Panc1 (cell line): ENCODE measurements at regions not wholly inside any gene's neighbourhood (a gene's known extent, or its start where the extent isn't known, plus 50 kb on each side); places are given as distances from the start of the nearest gene placed in this dataset.

Experiments
- CTCF ChIP-seq: fragments of 450-650 bp; IDR thresholded peaks from 2 replicates; pipeline ENCODE4 v1.5.1; 2017; ENCODE audit warnings: mild to moderate bottlenecking
- POLR2AphosphoS5 ChIP-seq: IDR thresholded peaks from 2 replicates; pipeline ENCODE4 v1.6.1; 2012; ENCODE audit warnings: mild to moderate bottlenecking, low read depth, low read length, moderate library complexity
- REST ChIP-seq, 2 experiments: IDR thresholded peaks; 2 replicates each; pipeline ENCODE4 v1.6.1; 2011 to 2012; ENCODE audit warnings: low read depth in 2 of 2, control low read depth in 1 of 2, low read length in 1 of 2, mild to moderate bottlenecking in 1 of 2, moderate library complexity in 1 of 2; ENCODE audit not compliant: insufficient read depth in 1 of 2
- TCF7L2 ChIP-seq: IDR thresholded peaks from 2 replicates; pipeline ENCODE4 v1.6.1; 2011; ENCODE audit warnings: mild to moderate bottlenecking, low read depth, low read length, inconsistent platforms

- TF ChIP-seq CTCF (no peak), REST (IDR thresholded peaks at IDR 0.05; ENCODE audit: insufficient read depth in 1 of 2, low read depth in 2 of 2, low read length in 1 of 2) (no peak), TCF7L2 (no peak), POLR2AphosphoS5 (no peak)
Observed at GRCh38 chr3:159640225-159640624, 348.4 kb upstream of the IL12A start.
